Tibial nerve (tissue), 4 donors: ENCODE measurements at regions not wholly inside any gene's neighbourhood (a gene's known extent, or its start where the extent isn't known, plus 50 kb on each side); places are given as distances from the start of the nearest gene placed in this dataset.

Experiments
- CTCF ChIP-seq, 5 experiments: fragments of 200-600 bp in 3 of 5; fragments of 450-650 bp in 2 of 5; sonication (generic) in 3 of 5; IDR thresholded peaks; one replicate each; pipeline ENCODE4 v1.5.1; 2016 to 2019; ENCODE audit warnings: antibody characterized with exemption in 5 of 5, mild to moderate bottlenecking in 3 of 5, moderate library complexity in 2 of 5
- EP300 ChIP-seq, 2 donors: sonication (generic); formaldehyde crosslinking; IDR thresholded peaks; one replicate each; pipeline ENCODE4 v1.6.1; 2017; ENCODE audit warnings: antibody characterized with exemption in 2 of 2, mild to moderate bottlenecking in 1 of 2
- POLR2A ChIP-seq, 2 donors: fragments of 450-650 bp; IDR thresholded peaks; one replicate each; pipeline ENCODE4 v1.6.1; 2017; ENCODE audit warnings: antibody characterized with exemption in 2 of 2, mild to moderate bottlenecking in 2 of 2, moderate library complexity in 2 of 2

GRCh38 chr11:112615238-112615637 lies 346.0 kb upstream of the NCAM1 start:
- TF ChIP-seq CTCF (IDR thresholded peaks at IDR 0.05) (no peak), POLR2A (IDR thresholded peaks at IDR 0.05) (no peak), EP300 (IDR thresholded peaks at IDR 0.05) (no peak)
